ENCODE measurements at regions not wholly inside any gene's neighbourhood (a gene's known extent, or its start where the extent isn't known, plus 50 kb on each side); places are given as distances from the start of the nearest gene placed in this dataset.

- H3K4me3 Mint-ChIP-seq = no peak overlapping the region
- H3K36me3 Mint-ChIP-seq = no peaks in the 10 kb centered on the region
- H3K9me3 Mint-ChIP-seq = no peaks in the 10 kb centered on the region
- H3K27me3 Mint-ChIP-seq = peaks cover 83% of the 10 kb centered on the region
- H3K27ac Mint-ChIP-seq = no peak overlapping the region
- no peak for ATAC-seq
- peaks cover 5% of the 10 kb centered on the region for H3K4me1 Mint-ChIP-seq
These were observed 61.3 kb upstream of the TBXT start for GRCh38 chr6:166228839-166229528.

- peaks cover 84% of the 10 kb centered on the region for H3K27me3 Mint-ChIP-seq
- H3K9me3 Mint-ChIP-seq = no peaks in the 10 kb centered on the region
- ATAC-seq = no peak
- no peak overlapping the region for H3K4me3 Mint-ChIP-seq
- H3K4me1 Mint-ChIP-seq = peaks cover 5% of the 10 kb centered on the region
- no peaks in the 10 kb centered on the region for H3K36me3 Mint-ChIP-seq
- H3K27ac Mint-ChIP-seq = no peak overlapping the region
These were observed 60.8 kb upstream of the TBXT start for GRCh38 chr6:166228425-166228824.

GRCh38 chr6:166223079-166223478 lies 55.4 kb upstream of the TBXT start:
- H3K36me3 Mint-ChIP-seq = no peaks in the 10 kb centered on the region
- no peak overlapping the region for H3K4me3 Mint-ChIP-seq
- no peak overlapping the region for H3K27ac Mint-ChIP-seq
- no peak for ATAC-seq
- no peaks in the 10 kb centered on the region for H3K9me3 Mint-ChIP-seq
- H3K4me1 Mint-ChIP-seq = no peaks in the 10 kb centered on the region
- H3K27me3 Mint-ChIP-seq = peaks cover 67% of the 10 kb centered on the region

GRCh38 chr6:166222631-166223030 lies 55.0 kb upstream of the TBXT start:
- ATAC-seq = no peak
- Mint-ChIP-seq H3K36me3 (no peaks in the 10 kb centered on the region), H3K4me3 (no peak overlapping the region), H3K4me1 (no peaks in the 10 kb centered on the region), H3K27ac (no peak overlapping the region), H3K9me3 (no peaks in the 10 kb centered on the region), H3K27me3 (peaks cover 64% of the 10 kb centered on the region)

- no peak for ATAC-seq
- Mint-ChIP-seq H3K4me1 (no peaks in the 10 kb centered on the region), H3K27ac (no peak overlapping the region), H3K27me3 (peaks cover 55% of the 10 kb centered on the region), H3K36me3 (no peaks in the 10 kb centered on the region), H3K4me3 (no peak overlapping the region), H3K9me3 (no peaks in the 10 kb centered on the region)
These were observed 54.0 kb upstream of the TBXT start for GRCh38 chr6:166221636-166222035.

GRCh38 chr6:166221040-166221439 lies 53.4 kb upstream of the TBXT start:
- H3K36me3 Mint-ChIP-seq = no peaks in the 10 kb centered on the region
- H3K9me3 Mint-ChIP-seq = no peaks in the 10 kb centered on the region
- peak; percentile 55 for ATAC-seq
- peaks cover 49% of the 10 kb centered on the region for H3K27me3 Mint-ChIP-seq
- H3K4me1 Mint-ChIP-seq = no peaks in the 10 kb centered on the region
- no peak overlapping the region for H3K4me3 Mint-ChIP-seq
- no peak overlapping the region for H3K27ac Mint-ChIP-seq

Data from stimulated activated memory B cell treated with anti-CD40 and anti-IgM and Interleukin-4, amounts not matched to agents 10 μg/mL and 1 μg/mL and 100 μg/mL, for 72 hours (primary cell).